ENCODE measurements at regions not wholly inside any gene's neighbourhood (a gene's known extent, or its start where the extent isn't known, plus 50 kb on each side); places are given as distances from the start of the nearest gene placed in this dataset.
"Not testable (repeated sequence)": the region's sequence is repeated elsewhere in the genome, so short reads cannot be mapped to it uniquely, and the experiment has no call there.

DNA sequence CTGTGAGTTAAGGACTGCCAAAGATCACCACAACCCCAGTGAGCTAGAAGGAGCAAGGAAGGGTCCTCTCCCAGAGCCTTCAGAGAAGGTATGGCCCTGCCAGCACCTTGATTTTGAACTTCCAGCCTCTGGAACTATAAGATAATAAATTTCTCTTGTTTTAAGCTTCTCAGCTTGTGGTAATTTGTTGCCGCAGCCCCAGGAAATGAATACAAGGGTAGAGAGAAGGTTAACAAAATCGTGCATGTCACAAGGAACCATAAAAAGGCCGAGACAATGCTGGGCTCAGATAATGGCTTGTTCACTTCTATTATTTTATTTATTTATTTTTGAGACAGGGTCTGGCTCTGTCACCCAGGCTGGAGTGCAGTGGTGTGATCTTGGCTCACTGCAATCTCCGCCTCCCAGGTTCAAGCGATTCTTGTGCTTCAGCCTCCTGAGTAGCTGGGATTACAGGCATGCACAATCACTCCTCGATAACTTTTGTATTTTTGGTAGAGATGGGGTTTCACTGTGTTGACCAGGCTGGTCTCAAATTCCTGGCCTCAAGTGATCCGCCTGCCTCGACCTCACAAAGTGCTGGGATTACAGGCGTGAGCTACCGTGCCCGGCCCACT lies 71.5 kb downstream of the WSB1 start:
- DNase-seq (ENCODE audit: low read depth in 4 of 4, low spot score in 1 of 4): not testable (repeated sequence)

DNA sequence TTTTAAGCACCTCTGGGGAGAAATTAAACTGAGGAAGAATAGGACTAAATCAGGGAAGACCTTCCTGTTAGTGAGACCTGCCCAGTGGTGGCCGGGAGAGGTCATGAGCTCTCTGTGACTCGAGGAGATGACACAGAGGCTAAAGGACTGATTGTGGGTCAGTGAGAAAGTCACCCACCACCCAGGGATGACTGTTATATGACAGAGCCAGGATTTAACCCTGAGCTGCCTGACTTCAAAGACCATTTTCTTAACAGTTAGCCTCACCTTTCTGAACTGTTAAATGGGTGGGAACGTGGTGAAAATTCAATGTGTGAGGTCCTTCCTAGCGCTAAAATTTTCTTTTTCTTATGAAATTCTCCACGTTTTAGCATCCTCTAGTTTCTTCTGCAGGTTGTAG lies 72.5 kb downstream of the WSB1 start:
- no peak for DNase-seq (ENCODE audit: low read depth in 4 of 4, low spot score in 1 of 4)

DNA sequence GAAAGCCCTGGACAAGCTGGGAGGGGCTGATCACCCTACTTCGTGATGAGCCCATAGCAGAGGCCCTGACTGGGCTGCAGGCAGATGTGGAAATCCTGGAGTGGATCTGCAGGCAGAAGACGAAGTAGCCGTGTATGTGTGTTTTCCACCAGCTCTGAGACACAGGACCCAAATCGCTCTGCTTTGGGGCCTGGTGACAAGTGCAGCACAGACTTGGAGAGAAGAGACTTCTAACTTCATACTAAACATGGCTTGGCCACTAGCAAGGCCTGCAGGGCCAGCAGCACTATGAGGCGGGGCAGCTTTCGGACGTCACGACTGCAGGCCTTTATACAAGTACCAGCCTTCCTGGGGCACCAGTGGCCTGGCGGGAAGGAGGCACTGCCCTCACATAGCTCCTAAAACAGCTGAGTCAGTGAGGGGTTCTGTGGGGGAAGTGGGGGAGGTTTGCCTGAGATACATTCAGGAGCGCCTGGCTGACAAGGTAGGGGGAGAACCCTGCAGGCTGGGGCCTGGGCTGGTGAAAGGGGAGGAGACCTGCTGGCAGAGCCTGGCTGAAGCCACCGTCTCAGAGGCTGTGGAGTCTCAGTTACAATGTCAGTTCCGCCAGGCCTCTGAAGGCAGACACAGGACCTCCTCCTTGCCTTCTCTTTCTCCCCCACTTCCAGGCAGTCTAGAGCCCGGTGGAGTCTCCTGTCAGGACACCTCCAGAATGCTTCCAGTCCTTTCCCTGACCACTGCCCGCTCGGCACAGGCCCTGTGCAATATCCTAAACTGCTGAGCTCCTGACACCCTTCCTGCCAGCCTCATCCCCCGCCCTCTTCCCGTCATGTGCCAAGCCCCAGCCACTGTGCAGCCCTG lies 73.4 kb downstream of the WSB1 start:
- DNase-seq (ENCODE audit: low read depth in 4 of 4, low spot score in 1 of 4): no peak

DNA sequence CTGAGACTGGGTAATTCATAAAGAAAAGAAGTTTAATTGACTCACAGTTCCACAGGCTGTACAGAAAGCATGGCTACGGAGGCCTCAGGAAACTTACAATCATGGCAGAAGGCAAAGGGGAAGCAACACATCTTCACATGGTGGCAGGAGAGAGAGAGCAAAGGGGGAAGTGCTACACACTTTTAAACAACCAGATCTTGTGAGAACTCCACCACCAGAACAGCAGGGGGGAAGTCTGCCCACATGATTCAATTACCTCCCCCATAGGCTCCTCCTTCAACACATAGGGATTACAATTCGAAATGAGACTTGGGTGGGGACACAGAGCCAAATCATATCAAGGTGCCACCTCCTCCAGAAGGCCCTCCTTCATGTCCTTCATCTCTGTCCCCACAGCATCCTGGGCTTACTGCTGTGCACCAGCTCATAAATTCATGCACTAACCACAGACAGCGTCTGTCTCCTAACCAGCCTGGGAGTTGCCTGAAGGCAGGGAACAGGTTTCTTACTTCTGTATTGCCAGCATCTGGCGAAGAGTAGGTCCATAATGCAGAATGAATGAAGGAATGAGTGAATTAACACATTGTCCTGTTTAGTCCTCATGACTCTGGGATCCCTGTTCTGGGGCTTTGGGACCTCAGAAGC lies 74.4 kb downstream of the WSB1 start:
- DNase-seq (ENCODE audit: low read depth in 4 of 4, low spot score in 1 of 4): no peak

DNA sequence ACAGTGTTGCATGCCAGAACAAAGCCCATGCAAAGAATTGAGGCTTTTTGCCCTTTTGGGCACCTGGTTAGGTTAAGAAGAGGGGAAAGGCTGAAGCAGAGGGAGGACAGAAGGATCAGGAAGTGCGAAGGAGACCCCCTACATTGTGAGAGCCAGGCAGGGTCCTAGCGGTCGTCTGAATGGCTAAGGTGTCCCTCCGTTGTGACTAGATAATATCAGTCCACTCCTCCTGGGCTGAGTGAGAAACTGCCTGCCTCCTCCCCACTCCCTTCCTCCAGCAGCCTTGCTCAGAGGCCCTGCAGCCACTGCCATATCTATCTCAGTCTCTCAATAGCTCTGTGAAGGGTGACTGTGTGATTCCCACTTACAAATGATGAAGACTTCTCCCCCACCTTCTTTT lies 75.1 kb downstream of the WSB1 start:
- no peak for DNase-seq (ENCODE audit: low read depth in 4 of 4, low spot score in 1 of 4)

DNA sequence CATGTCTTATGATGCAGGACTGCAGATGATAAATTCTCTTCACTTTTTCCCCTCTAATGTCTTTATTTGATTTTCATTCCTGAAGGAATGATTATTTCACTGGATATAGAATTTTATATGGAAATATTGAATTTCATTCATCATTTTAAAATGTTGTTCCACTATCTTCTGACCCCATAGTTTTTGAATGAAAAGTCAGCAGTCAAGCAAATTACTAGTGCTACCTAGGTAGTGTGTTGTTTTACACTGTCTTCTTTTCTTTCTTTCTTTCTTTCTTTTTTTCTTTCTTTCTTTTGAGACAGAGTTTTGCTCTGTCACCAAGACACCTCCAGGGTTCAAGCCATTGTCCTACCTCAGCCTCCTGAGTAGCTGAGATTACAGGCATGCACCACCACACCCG lies 76.9 kb downstream of the WSB1 start:
- no peak for DNase-seq (ENCODE audit: low read depth in 4 of 4, low spot score in 1 of 4)

DNA sequence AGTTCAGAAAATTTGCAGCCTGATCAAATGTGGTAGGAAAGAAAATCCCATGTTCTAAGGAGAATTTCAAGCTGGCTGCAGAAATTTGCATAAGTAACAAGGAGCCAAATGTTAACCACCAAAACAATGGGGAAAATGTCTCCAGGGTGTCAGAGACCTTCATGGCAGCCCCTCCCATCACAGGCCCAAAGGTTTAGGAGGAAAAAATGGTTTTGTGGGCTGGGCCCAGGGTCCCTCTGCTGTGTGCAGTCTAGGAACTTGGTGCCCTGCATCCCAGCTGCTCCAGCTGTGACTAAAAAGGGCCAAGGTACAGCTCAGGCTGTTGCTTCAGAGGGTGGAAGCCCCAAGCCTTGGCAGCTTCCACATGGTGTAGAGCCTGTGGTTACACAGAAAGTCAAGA lies 79.8 kb downstream of the WSB1 start:
- not testable (repeated sequence) for DNase-seq (ENCODE audit: low read depth in 4 of 4, low spot score in 1 of 4)

DNA sequence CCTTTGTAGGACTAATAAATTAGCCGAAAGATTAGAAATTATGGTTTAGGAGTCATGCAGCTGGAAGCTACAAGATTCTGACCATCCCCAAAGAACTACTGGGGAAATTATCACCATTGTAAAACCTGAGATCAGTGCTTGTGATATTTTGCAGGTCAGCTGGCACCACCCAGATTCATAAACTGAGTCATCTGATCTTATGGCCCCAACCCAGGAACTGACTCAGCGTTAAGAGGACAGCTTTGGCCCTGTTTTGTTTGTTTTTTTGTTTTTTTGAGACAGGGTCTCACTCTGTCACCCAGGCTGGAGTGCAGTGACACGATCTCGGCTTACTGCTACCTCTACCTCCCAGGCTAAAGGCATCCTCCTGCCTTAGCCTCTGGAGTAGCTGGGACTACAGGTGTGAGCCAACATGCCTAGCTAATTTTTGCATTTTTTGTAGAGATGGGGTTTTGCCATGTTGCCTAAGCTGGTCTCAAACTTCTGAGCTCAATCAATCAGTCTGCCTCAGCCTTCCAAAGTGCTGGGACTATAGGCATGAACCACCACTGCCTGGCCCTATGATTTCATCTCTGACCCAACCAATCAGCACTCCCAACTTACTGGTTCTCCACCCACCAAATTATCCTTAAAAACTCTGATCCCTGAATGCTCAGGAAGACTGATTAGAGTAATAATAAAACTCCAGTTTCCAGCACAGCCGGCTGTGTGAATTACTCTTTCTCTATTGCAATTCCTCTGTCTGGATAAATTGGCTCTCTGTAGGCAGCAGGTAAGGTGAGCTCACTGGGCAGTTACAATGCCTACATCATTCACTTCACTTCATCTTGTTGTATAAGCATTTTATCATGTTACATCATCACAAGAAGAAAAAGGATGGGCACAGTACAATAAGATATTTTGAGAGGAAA lies 79.4 kb upstream of the KSR1 start:
- no peak for DNase-seq (ENCODE audit: low read depth in 4 of 4, low spot score in 1 of 4)

DNA sequence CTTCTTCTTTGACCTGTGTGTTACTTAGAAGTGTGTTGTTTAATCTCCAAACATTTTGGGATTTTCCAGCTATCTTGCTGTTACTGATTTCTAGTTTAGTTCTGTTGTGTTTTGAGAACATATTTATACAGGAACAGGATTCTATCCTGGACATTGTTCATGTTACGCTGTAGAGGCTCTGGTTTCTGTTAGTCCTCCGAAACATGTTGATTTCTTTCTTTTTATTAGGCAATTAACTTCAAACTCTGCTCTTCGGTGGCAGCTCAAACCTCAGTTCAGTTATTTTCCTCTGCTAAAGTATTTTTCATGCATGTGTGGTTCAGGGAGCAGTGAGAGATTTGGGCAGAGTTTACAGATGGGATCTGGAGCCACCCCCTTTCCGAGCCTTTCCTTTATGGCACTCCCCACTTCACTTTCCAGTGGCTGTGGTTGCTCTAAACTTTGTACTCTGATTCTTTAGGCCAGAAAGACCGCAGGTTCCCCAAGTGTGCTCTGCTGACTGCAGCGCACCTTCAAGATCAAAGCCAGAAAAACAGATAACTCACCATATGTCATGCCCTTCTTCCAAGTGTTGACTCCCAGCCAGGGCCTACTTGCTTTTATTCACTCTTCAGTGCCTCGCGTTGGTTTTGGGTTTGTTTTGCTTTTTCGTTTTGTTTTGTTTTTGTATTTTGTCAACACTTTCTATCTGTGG lies 77.6 kb upstream of the KSR1 start:
- DNase-seq (ENCODE audit: low read depth in 4 of 4, low spot score in 1 of 4): no peak

DNA sequence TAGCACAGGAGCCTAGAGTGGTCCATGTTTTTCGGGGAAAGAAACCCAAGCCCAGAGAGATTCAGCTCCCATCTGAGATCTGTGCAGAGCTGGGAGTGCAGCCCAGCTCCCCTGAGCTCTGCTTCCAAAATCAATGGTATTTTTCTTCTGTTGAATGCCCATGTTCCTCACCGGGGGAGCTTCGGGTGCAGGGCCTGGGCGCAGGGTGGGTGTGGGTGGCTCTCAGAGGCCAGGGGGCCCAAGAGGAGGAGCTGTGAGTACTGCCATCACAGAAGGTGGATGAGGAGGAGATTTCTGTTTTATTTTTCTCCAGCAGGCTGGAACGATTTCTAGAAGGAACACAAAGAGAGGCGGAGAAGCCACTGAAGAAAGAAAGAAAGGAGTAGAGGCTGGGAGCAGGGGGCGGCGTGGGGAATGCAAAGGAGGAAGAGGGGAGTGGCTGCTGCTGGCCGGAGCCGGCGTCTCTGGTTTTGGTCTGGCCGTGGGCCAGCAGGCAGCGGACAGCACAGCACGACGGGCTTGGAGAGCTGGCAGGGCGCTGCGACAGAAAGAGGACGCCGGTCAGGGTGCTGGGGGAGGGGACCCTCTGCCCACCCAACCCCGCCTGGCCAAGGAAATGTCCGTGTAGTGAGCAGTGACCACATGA lies 76.2 kb upstream of the KSR1 start:
- no peak for DNase-seq (ENCODE audit: low read depth in 4 of 4, low spot score in 1 of 4)

DNA sequence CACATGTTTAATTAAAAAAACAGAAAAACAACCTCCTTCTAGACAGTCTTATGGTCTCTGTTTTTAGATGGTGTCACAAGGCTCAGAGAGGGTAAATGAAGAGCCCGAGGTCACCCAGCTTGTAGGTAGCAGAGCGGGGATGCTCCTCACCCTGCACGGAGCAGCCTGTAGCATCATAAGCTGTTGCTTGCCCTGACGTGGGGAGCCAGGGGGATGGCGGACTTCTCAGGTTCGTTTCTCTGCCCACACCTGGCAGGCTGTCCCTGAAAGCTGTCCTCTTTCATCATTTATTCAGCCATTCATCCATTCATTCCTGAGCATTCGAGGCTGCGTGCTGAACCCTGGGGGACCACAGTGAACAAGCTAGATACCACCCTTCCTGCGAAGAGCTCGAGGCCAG lies 75.7 kb upstream of the KSR1 start:
- no peak for DNase-seq (ENCODE audit: low read depth in 4 of 4, low spot score in 1 of 4)

DNA sequence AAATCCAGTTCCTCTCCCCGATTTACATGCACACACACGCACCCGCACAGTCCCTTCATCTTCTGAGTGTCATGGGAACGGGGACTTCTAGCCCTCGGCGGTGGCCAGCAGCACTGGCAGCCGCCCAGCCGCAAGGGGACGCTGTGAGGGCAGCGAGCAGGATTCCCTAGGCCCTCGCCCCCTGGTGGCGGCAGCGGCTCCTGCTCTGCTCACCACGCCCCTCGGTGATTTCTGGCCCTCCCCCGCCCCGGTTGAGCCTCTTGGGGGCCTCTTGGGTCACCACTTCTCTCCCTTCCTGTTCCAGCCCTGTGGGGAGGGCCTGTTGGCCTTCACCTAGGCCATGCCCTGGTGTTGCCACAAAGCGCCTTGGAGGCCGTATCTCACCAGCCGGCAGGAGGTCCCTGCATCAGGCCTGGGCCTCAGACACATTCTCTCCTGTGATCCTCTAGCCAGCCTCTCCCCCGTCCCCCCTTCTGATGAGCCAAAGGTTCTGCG lies 75.2 kb upstream of the KSR1 start:
- DNase-seq (ENCODE audit: low read depth in 4 of 4, low spot score in 1 of 4): peak; percentile 61 to 81 (median 72)

DNA sequence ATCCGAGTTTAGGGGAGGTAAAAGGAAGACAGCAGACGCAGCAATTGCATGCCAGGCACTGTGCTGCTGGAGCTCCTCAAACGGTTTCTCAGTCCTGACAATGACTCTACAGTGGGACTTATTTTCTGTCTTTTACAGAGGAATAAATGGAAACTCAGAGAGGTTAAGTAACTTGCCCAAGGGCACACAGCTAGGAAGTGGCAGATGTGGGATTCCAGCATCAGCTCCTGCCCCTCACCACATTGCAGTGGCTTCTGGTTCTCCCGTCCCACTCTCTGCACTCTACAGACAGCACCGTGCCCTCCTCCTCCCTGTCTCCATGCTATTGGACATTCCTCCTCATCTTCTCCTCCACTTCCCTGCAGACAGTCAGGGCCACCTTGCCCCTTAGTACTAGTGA lies 74.2 kb upstream of the KSR1 start:
- no peak for DNase-seq (ENCODE audit: low read depth in 4 of 4, low spot score in 1 of 4)

DNA sequence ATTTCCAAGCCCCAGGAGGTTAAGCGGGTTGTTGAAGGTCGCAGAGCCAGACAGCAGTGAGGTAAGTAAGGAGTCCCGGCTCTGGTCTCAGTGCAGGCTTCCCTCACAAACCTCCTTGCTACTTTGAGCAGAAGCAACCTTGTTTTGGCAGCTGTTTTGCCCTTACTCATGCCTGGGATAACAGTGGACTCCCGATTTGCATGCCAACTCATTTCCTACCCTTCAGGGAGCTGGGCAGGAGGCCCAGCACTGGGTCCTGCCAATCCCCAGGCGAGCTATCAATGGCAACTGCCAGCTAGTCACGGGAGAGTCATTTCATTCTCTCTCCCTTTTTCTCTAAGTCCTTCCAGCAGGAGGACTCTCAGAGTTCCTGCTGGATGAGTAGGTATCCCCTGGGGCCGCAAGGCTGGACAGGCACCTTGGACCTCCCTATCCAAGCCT lies 72.0 kb upstream of the KSR1 start:
- no peak for DNase-seq (ENCODE audit: low read depth in 4 of 4, low spot score in 1 of 4)

DNA sequence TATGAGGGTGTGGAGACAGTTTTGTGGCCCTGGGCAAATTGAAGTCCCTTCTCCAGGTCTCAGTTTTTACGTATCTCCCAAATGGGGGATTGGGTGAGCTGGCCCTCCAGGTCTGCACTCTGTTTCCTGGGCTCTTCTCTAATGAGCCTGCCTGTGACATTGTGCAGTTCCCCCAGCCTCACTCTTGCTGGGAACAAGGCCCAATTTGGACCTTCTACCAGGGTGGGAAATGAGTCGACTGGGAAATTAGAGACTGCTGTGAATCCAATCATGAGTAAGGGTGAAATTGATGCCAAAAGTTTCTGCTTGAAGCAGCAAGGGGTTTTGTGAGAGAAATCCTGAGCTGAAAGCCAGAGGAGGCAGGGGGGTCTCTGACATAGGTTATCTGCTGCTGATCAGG lies 71.5 kb upstream of the KSR1 start:
- DNase-seq (ENCODE audit: low read depth in 4 of 4, low spot score in 1 of 4): no peak

DNA sequence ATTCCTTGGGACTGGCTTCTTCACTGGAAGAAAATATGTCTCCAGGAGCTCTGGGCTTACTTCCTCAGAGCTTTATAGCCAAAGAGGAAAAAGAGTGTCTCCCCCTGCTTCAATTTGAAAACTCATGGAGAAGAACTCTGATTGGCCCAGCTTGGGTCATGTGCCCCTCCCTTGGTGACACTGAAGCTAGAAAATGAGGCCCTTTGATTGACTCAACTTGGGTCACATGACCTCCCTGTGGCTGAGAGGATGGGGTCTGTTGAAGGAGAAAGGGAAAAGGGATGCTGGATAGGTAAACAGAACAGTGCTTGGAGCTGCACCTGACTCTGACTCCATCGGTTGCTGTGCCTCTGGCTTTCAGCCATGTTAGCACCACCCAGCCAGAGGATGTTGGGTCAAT lies 70.6 kb upstream of the KSR1 start:
- no peak for DNase-seq (ENCODE audit: low read depth in 4 of 4, low spot score in 1 of 4)

DNA sequence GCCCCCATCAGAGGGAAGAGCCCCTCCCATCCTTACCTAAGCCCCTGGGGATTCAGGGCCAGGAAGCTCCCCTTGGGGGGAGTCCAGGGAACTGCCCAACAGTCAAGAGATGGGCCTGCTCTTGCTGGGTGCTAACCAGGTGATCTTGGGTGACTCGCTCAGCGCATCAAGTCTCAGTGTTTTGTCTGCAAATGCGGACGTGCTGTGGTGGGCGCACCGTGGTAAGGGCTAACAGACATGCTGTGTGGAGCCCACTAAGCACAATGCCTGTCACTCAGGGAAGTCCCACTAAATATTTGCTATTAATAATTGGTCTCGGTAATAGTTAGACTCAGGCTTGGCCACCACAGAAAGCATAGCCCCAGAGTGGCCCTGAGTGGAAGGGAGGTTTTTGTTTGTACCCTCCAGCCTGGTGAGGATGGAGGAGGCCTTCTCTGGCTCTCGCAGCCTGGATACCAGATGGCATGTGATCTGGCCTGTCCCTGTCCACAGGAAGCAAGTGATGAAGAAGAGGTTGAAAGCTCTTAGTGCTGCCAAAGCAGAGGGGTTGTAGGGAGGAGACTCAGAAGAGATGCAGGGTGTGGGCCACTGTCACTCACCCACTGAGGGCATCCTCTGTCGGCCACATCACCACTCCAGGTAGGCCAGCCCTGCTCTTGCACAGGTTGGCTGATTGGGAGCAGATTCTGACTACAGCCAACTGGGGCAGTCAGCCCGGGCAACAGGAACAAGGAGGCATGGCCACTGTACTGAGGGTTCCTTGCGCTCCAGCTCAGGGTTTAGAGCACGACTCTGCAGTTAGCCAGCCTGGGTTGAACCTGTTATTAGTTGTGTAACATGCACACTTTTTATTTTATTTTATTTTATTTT lies 69.8 kb upstream of the KSR1 start:
- DNase-seq (ENCODE audit: low read depth in 4 of 4, low spot score in 1 of 4): no peak

DNA sequence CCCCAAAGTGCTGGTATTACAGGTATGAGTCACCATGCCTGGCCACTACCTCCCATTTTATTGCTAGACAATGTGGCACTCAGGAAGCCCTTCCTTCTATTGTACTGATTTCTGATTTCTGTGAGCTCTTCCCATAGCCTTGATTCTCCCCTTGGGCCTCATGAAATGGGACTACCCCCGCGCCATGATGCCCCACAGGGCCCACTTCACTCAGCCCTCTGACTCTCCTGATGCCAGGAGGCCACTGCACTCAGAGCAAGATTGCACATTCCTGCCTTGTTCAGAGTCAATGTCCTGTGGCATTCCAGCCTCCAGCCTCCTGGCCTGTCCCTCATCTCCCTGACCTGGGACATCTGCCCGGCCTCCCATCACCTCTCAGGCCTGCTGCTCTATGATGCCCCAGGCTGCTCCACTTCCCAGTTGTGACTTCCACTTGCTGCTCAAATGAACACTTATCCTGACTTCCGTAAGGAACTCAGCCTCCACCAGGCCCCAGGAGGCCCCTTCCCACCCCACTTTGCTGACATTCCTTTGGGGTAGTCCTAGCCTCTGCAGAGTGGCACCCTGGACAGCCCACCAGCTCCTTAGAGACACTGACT lies 66.6 kb upstream of the KSR1 start:
- no peak for DNase-seq (ENCODE audit: low read depth in 4 of 4, low spot score in 1 of 4)

DNA sequence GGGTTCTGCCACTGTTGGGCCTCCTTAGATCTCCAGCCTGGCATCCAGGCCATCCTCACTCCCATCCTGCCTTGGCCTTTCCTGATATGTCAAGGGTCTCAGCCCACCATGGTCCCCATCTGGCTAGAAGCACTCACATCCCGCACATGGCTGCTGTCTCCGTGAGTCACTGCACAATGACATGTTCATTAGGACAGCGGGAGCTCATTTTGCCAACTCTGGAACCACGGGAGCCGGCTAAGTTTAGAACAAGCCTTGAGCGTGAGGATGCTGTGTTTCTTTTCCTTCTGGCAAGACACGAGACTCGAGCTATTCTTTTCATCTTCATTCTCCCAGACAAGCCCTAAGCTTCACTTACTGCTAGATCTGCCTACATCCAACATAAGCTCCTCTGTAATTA lies 65.7 kb upstream of the KSR1 start:
- DNase-seq (ENCODE audit: low read depth in 4 of 4, low spot score in 1 of 4): no peak

Data from stimulated activated CD4-positive, alpha-beta T cell treated with anti-CD3 and anti-CD28 coated beads, Interleukin-1b, Interleukin-23, amount 100 ng/mL, for 24 hours (primary cell).